ENCODE measurements at regions not wholly inside any gene's neighbourhood (a gene's known extent, or its start where the extent isn't known, plus 50 kb on each side); places are given as distances from the start of the nearest gene placed in this dataset.

DNA sequence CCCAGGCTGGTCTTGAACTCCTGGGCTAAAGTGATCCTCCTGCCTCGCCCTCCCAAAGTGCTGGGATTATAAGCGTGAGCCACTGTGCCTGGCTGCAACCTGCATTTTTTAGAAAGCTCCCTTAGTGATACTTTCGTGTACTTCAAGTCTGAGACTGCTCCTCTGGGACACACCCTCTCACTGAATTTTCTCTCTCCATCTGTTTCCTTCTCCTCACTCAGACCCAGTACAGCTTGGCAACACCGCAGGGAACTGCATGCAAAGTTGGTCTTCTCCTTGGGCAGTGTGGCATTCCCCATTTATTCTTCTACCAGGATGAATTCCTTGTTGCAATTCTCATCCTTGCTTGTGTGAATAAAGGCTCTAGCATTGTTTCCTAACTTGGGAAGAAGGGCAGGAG, 175.9 kb downstream of the LPIN1 start:
- TF ChIP-seq CTCF (IDR thresholded peaks at IDR 0.05), result no peak
- TF ChIP-seq POLR2A (IDR thresholded peaks at IDR 0.05), result no peak
